Activated B cell treated with CpG ODN at 0.5 μM for 24 hours (primary cell): ENCODE measurements at regions not wholly inside any gene's neighbourhood (a gene's known extent, or its start where the extent isn't known, plus 50 kb on each side); places are given as distances from the start of the nearest gene placed in this dataset.

Experiments
- ATAC-seq: fragments of 200-7000 bp; cut with Tn5 transposase; one replicate; pipeline ENCODE4 v1.10.0; 2021; ENCODE audit warnings: low read depth, mild to moderate bottlenecking, moderate library complexity
- CTCF ChIA-PET: fragments of 350-600 bp; sonication (Branson Sonifier 250); formaldehyde crosslinking; loops from one replicate; lab custom pipeline; 2021; ENCODE audit warnings: antibody characterized with exemption; lab: Charles Lee
- POLR2A ChIA-PET: fragments of 350-600 bp; sonication (Branson Sonifier 250); formaldehyde crosslinking; loops from one replicate; lab custom pipeline; 2021; ENCODE audit warnings: antibody characterized with exemption; lab: Charles Lee
- DNase-seq: peaks from one replicate; pipeline ENCODE4 v3.0.0; 2022
- H3K27ac Mint-ChIP-seq: one replicate; pipeline ENCODE4 v1.8.0; 2020; ENCODE audit warnings: mixed read lengths
- H3K27me3 Mint-ChIP-seq: one replicate; pipeline ENCODE4 v1.8.0; 2021; ENCODE audit warnings: mixed read lengths
- H3K36me3 Mint-ChIP-seq: one replicate; pipeline ENCODE4 v1.8.0; 2021; ENCODE audit warnings: low read depth, mixed read lengths
- H3K4me1 Mint-ChIP-seq: one replicate; pipeline ENCODE4 v1.8.0; 2021; ENCODE audit warnings: mixed read lengths
- H3K4me3 Mint-ChIP-seq: one replicate; pipeline ENCODE4 v1.8.0; 2020; ENCODE audit warnings: mild to moderate bottlenecking, mixed read lengths
- H3K9me3 Mint-ChIP-seq: one replicate; pipeline ENCODE4 v1.8.0; 2020; ENCODE audit warnings: mixed read lengths
- intact Hi-C: fragments of 100-400 bp; cut with micrococcal nuclease; formaldehyde crosslinking; loops from one replicate; pipeline ENCODE4 v1.15.1; 2024
- TF ChIP-seq, protein P1 (sequence below): fragments of 200-600 bp; IDR thresholded peaks from one replicate; pipeline ENCODE4 v1.8.0; 2022; ENCODE audit warnings: antibody characterized with exemption, mild to moderate bottlenecking

- Mint-ChIP-seq H3K9me3 (no peaks in the 10 kb centered on the region), H3K27me3 (no peaks in the 10 kb centered on the region), H3K27ac (no peak overlapping the region), H3K4me1 (no peaks in the 10 kb centered on the region), H3K4me3 (no peak overlapping the region), H3K36me3 (no peaks in the 10 kb centered on the region)
- ChIA-PET CTCF (no interaction called here), POLR2A (no interaction called here)
- DNase-seq (no peak), ATAC-seq (no peak)
- intact Hi-C loops = no loop called here
- TF ChIP-seq, protein P1, sequence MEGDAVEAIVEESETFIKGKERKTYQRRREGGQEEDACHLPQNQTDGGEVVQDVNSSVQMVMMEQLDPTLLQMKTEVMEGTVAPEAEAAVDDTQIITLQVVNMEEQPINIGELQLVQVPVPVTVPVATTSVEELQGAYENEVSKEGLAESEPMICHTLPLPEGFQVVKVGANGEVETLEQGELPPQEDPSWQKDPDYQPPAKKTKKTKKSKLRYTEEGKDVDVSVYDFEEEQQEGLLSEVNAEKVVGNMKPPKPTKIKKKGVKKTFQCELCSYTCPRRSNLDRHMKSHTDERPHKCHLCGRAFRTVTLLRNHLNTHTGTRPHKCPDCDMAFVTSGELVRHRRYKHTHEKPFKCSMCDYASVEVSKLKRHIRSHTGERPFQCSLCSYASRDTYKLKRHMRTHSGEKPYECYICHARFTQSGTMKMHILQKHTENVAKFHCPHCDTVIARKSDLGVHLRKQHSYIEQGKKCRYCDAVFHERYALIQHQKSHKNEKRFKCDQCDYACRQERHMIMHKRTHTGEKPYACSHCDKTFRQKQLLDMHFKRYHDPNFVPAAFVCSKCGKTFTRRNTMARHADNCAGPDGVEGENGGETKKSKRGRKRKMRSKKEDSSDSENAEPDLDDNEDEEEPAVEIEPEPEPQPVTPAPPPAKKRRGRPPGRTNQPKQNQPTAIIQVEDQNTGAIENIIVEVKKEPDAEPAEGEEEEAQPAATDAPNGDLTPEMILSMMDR = no peak
Observed at GRCh38 chr4:27251771-27252170, 391.1 kb downstream of the STIM2 start.

- ChIA-PET POLR2A (no interaction called here), CTCF (no interaction called here)
- Mint-ChIP-seq H3K27ac (no peak overlapping the region), H3K9me3 (no peaks in the 10 kb centered on the region), H3K27me3 (no peaks in the 10 kb centered on the region), H3K4me3 (no peak overlapping the region), H3K36me3 (no peaks in the 10 kb centered on the region), H3K4me1 (no peaks in the 10 kb centered on the region)
- ATAC-seq = no peak
- intact Hi-C loops = no loop called here
- TF ChIP-seq, protein P1 = no peak
- DNase-seq = no peak
Observed at GRCh38 chr4:27267339-27267969, 406.8 kb downstream of the STIM2 start.

GRCh38 chr4:27267970-27268355, 407.3 kb downstream of the STIM2 start:
- Mint-ChIP-seq H3K36me3 (no peaks in the 10 kb centered on the region), H3K4me3 (no peak overlapping the region), H3K27ac (no peak overlapping the region), H3K9me3 (no peaks in the 10 kb centered on the region), H3K4me1 (no peaks in the 10 kb centered on the region), H3K27me3 (no peaks in the 10 kb centered on the region)
- TF ChIP-seq, protein P1 = no peak
- POLR2A ChIA-PET = no interaction called here
- CTCF ChIA-PET = no interaction called here
- ATAC-seq (no peak), DNase-seq (no peak)
- intact Hi-C loops = no loop called here

DNA sequence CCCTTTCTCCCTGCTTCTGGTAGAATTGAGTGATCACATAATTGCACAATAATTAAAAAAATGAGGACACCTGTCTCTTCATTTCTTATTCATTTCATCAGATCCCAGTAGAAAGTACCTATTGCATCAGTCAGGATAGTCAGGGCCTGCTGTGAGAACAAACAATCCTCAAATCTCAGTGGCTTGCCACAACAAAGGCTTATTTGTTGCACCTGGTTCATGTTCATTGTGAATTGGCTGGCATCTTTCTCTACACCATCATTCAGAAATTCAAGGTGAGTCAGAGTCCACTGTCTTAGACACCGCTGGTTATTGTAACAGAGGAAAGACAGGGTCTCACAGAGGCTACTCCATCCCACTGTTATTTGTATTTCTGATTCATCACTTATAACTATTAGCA, 409.8 kb downstream of the STIM2 start:
- H3K9me3 Mint-ChIP-seq = no peaks in the 10 kb centered on the region
- TF ChIP-seq, protein P1 = no peak
- DNase-seq = no peak
- H3K4me3 Mint-ChIP-seq = no peak overlapping the region
- ChIA-PET CTCF (no interaction called here), POLR2A (no interaction called here)
- no peaks in the 10 kb centered on the region for H3K4me1 Mint-ChIP-seq
- H3K27ac Mint-ChIP-seq = no peak overlapping the region
- no peaks in the 10 kb centered on the region for H3K27me3 Mint-ChIP-seq
- H3K36me3 Mint-ChIP-seq = no peaks in the 10 kb centered on the region
- no peak for ATAC-seq
- intact Hi-C loops = no loop called here

DNA sequence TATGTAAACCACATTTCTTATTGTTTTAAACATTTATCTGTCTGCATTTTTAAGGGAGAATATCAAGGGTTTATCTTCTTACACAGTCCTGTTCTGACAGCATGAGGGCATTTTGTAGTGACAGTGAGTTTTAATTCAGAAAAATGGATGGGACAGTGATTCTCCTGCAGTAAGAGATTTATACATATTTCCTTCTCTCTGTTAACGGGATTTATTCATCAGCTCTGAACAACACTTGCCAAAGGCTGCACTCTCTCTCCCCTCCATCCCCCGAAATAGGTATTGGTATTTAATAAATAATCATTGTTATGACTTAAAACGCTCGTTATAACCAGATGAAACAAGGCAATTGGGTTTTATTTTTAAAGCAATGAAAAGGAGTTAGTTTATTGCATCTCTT, 410.9 kb downstream of the STIM2 start:
- intact Hi-C loops = no loop called here
- Mint-ChIP-seq H3K36me3 (no peaks in the 10 kb centered on the region), H3K27ac (no peak overlapping the region), H3K9me3 (no peaks in the 10 kb centered on the region), H3K4me1 (no peaks in the 10 kb centered on the region), H3K27me3 (no peaks in the 10 kb centered on the region), H3K4me3 (no peak overlapping the region)
- ChIA-PET POLR2A (no interaction called here), CTCF (no interaction called here)
- ATAC-seq (no peak), DNase-seq (no peak)
- TF ChIP-seq, protein P1 = no peak
